ENCODE measurements at regions not wholly inside any gene's neighbourhood (a gene's known extent, or its start where the extent isn't known, plus 50 kb on each side); places are given as distances from the start of the nearest gene placed in this dataset.

- TF ChIP-seq, protein P1, sequence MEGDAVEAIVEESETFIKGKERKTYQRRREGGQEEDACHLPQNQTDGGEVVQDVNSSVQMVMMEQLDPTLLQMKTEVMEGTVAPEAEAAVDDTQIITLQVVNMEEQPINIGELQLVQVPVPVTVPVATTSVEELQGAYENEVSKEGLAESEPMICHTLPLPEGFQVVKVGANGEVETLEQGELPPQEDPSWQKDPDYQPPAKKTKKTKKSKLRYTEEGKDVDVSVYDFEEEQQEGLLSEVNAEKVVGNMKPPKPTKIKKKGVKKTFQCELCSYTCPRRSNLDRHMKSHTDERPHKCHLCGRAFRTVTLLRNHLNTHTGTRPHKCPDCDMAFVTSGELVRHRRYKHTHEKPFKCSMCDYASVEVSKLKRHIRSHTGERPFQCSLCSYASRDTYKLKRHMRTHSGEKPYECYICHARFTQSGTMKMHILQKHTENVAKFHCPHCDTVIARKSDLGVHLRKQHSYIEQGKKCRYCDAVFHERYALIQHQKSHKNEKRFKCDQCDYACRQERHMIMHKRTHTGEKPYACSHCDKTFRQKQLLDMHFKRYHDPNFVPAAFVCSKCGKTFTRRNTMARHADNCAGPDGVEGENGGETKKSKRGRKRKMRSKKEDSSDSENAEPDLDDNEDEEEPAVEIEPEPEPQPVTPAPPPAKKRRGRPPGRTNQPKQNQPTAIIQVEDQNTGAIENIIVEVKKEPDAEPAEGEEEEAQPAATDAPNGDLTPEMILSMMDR (IDR thresholded peaks at IDR 0.05; ENCODE audit: poor library complexity) = no peak
- TF ChIP-seq EZH2 (IDR thresholded peaks at IDR 0.05; ENCODE audit: borderline replicate concordance) = no peak
These were observed 529.2 kb upstream of the GOLIM4 start for GRCh38 chr3:168624892-168625448.
